ENCODE measurements at regions not wholly inside any gene's neighbourhood (a gene's known extent, or its start where the extent isn't known, plus 50 kb on each side); places are given as distances from the start of the nearest gene placed in this dataset.

DNA sequence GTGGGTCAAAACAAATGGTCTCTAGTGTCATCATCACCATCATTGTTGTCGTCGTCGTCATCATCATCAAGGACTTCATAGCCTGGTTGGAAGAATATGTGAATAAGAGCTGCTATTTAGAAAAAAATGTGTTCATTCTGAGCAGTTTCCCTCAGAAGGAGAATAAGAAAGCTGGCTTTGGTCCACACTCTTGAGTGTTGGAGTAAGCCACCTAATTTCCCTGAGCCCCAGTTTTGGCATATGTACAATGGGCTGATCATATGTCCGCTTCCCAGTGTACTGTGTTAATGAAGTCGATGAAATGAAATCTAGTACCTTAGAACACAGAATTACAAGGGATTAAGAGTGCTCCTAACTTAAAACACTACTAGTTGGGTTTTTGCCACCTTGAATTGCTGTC, 545.5 kb downstream of the CCDC171 start (continued):
- no peak for TF ChIP-seq MYC (IDR thresholded peaks at IDR 0.05; ENCODE audit: low read depth, low read length)
- no peak for TF ChIP-seq MYC (CRISPR knock-in tag; IDR thresholded peaks at IDR 0.05; ENCODE audit: borderline replicate concordance, low read depth)
- no peak for TF ChIP-seq TSC22D4 (tag; IDR thresholded peaks at IDR 0.05)
- TF ChIP-seq ZNF354B (CRISPR knock-in tag; IDR thresholded peaks at IDR 0.05) = no peak

DNA sequence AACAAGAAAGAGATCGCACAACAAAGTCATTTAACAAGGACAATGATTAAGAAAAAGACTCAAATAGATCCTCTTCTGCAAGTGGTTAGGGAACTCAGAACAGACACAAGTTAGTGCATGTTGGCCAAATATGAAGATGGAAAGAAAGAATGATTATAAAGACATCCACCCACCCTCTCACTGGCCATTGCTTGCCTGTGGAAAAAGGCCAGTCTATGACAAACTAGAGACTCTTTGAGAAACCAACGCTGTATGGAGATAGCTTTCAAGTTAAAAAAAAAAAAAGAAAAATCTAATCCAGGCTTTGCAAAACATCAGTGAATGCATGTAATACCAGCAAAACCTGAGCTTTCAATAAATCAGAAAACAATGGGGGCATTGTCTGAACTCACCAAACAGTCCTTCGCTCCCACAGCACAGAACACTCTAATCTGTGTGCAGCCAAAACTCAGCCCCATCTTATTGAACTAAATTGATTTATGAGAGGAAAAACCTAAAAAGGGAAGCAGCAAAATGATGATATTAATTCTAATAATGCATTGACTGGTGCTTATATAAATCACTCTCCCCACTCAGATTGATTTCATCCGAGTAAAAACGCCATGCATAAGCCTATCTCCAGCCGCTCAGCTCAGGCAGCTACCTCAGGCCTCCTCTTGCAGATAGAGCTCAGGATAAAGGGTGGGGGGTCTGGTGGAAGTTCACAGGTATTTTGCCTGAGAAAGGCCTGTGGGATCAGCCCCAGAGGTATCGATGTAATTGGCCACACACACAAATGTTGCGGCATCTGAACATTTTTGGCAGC, 547.1 kb downstream of the CCDC171 start:
- no peaks in the 10 kb centered on the region for H3K9me1 ChIP-seq (ENCODE audit: control insufficient read depth, insufficient read depth, low read length)
- no TSS peak for BruUV-seq (replicated peaks)
- no peak overlapping the region for H3K27ac ChIP-seq (ENCODE audit: extremely low read depth, low read depth, low read length)
- in situ Hi-C loops (cut with MboI) (no loop called here), intact Hi-C loops (cut with micrococcal nuclease) (no loop called here)
- no peaks in the 10 kb centered on the region for H3K4me1 ChIP-seq (replicated peaks in 1 of 2; ENCODE audit: control insufficient read depth in 2 of 2, insufficient read depth in 2 of 2, low read length in 2 of 2)
- H3K79me2 ChIP-seq (ENCODE audit: control insufficient read depth, insufficient read depth, low read length) = no peaks in the 10 kb centered on the region
- no peaks in the 10 kb centered on the region for H3K27me3 ChIP-seq (ENCODE audit: control insufficient read depth in 2 of 2, insufficient read depth in 2 of 2, low read length in 2 of 2)
- no peaks in the 10 kb centered on the region for H4K20me1 ChIP-seq (replicated peaks; ENCODE audit: control insufficient read depth, insufficient read depth, low read length)
- CTCF ChIA-PET (ENCODE audit: low intra/inter-chr PET ratio) = no interaction called here
- no peak overlapping the region for H3K4me3 ChIP-seq
- 1% methylated on average over 8 of the region's 8 CpGs for WGBS (ENCODE audit: insufficient coverage, low coverage, missing lambda C conversion rate)
- POLR2A ChIA-PET = interaction anchor here (0.6 kb wide), 1 partner anchor 19 kb away, joined by 3 read pairs; no protein-coding TSS in a partner anchor
- H3K36me3 ChIP-seq (ENCODE audit: control insufficient read depth, insufficient read depth, low read length) = no peaks in the 10 kb centered on the region
- FAIRE-seq = no peak
- no peak overlapping the region for H3K4me2 ChIP-seq (ENCODE audit: insufficient read depth, low read length)
- ATAC-seq = no peak
- H3K9ac ChIP-seq (ENCODE audit: insufficient read depth in 1 of 2, low read depth in 2 of 2, low read length in 2 of 2) = no peak overlapping the region
- no peaks in the 10 kb centered on the region for H3K9me3 ChIP-seq (replicated peaks; ENCODE audit: control insufficient read depth, insufficient read depth, low read depth, low read length)
- no peak overlapping the region for H2AFZ ChIP-seq (ENCODE audit: low read depth, low read length)
- no peak for DNase-seq (ENCODE audit: extremely low read depth in 1 of 4, low spot score in 3 of 4)
- TF ChIP-seq STAT5A (IDR thresholded peaks at IDR 0.05; ENCODE audit: borderline replicate concordance, low read length) = no peak
- TF ChIP-seq, protein P1, sequence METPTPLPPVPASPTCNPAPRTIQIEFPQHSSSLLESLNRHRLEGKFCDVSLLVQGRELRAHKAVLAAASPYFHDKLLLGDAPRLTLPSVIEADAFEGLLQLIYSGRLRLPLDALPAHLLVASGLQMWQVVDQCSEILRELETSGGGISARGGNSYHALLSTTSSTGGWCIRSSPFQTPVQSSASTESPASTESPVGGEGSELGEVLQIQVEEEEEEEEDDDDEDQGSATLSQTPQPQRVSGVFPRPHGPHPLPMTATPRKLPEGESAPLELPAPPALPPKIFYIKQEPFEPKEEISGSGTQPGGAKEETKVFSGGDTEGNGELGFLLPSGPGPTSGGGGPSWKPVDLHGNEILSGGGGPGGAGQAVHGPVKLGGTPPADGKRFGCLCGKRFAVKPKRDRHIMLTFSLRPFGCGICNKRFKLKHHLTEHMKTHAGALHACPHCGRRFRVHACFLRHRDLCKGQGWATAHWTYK (CRISPR knock-in tag; IDR thresholded peaks at IDR 0.05) = no peak
- no peak for TF ChIP-seq ZNF79 (CRISPR knock-in tag; IDR thresholded peaks at IDR 0.05; ENCODE audit: low read depth)
- TF ChIP-seq TARDBP (IDR thresholded peaks at IDR 0.05) = no peak
- TF ChIP-seq, protein P2, sequence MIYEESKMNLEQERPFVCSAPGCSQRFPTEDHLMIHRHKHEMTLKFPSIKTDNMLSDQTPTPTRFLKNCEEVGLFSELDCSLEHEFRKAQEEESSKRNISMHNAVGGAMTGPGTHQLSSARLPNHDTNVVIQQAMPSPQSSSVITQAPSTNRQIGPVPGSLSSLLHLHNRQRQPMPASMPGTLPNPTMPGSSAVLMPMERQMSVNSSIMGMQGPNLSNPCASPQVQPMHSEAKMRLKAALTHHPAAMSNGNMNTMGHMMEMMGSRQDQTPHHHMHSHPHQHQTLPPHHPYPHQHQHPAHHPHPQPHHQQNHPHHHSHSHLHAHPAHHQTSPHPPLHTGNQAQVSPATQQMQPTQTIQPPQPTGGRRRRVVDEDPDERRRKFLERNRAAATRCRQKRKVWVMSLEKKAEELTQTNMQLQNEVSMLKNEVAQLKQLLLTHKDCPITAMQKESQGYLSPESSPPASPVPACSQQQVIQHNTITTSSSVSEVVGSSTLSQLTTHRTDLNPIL (CRISPR knock-in tag; IDR thresholded peaks at IDR 0.05) = no peak
- TF ChIP-seq, protein P3, sequence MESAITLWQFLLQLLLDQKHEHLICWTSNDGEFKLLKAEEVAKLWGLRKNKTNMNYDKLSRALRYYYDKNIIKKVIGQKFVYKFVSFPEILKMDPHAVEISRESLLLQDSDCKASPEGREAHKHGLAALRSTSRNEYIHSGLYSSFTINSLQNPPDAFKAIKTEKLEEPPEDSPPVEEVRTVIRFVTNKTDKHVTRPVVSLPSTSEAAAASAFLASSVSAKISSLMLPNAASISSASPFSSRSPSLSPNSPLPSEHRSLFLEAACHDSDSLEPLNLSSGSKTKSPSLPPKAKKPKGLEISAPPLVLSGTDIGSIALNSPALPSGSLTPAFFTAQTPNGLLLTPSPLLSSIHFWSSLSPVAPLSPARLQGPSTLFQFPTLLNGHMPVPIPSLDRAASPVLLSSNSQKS (CRISPR knock-in tag; IDR thresholded peaks at IDR 0.05) = no peak
- no peak for TF ChIP-seq RBFOX2 (IDR thresholded peaks at IDR 0.05; ENCODE audit: low read depth, low read length)
- no peak for TF ChIP-seq HEY1 (CRISPR knock-in tag; IDR thresholded peaks at IDR 0.05; ENCODE audit: borderline replicate concordance)
- no peak for TF ChIP-seq HCFC1 (IDR thresholded peaks at IDR 0.05; ENCODE audit: low read depth, low read length)
- TF ChIP-seq ZNF644 (tag; IDR thresholded peaks at IDR 0.05; ENCODE audit: low read depth) = no peak
- TF ChIP-seq HDAC8 (tag; IDR thresholded peaks at IDR 0.05) = no peak
- no peak for TF ChIP-seq GTF2F1 (IDR thresholded peaks at IDR 0.05; ENCODE audit: low read depth, low read length)

Data from K562 (cell line).